ENCODE measurements at regions not wholly inside any gene's neighbourhood (a gene's known extent, or its start where the extent isn't known, plus 50 kb on each side); places are given as distances from the start of the nearest gene placed in this dataset.

DNA sequence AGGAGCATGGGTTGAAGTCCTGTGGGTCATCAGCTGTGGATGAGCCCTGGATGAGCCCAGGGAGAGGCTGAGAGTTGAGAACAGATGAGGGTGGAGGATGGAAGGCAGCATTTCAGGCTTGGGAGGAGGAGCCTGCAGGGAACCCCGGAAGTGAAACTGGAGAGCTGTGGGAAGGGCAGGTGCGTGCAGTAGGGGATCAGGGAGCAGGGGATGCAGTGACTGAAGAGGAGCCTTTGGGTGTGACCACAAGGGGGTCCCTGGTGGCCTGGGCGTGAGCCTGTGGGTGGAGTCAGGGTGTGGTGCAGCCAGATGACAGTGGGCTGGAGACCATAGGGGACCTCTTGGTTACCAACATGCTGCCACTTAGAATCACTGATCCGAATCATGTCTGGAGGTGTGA lies 115.5 kb downstream of the PAPOLA start:
- no peak for DNase-seq

DNA sequence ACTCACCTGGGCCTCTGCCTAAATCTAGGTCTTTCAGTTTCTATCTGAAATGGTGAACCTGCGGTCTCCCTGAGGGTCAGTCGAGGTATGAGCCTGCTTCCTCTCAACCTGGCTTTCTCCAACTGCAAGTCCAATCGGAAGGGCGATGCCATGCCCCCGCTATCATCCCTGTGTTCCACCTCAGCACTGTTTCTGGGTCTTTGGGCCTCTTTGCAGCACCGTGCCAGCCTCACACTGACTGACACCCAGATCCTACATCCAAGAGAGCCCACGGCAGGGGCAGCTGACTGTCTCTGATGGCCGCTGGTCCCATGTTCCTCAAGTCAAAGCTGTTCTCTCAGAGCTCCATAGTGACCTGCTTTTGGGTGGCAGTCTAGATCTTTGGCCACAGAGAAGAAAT lies 120.7 kb downstream of the PAPOLA start:
- no peak for DNase-seq

- DNase-seq, result no peak
Observed at GRCh38 chr14:96623676-96624484, 121.7 kb downstream of the PAPOLA start.

DNA sequence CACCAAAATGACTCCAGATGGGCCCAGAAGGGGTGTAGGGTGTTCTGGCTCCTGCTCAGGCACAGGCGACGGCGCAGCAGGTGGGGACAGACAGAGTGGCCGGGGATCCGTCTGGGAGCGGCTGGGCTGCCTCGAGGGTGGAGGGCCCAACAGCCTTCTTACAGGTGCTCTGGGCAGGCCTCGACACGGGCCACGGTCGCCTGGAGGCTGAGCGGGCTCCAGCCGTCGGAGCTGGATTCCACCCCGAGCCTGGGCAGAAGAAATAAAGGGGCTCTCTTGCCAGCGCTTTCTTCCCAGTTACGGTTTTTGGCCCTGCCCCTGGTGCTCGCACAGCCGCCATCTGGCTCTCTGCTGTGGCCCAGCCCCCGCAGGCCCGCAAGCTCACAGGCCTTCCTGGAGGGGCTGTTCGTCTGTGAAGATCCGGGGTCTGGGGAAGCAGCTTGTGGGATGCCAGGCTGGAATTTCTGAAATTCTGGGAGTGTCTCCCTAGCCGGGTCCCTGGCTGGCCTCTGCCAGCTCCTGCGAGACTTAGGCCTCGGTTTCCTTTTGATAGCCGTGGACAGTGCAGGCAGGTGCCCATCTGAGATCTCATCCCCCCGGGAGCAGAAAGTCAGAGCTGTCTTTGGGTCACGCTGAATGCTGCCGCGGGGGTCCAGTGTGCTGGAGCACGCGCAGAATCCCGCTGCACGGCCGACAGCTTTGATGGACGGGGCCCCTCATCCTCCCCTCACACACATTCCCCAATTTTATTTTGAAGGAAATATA lies 122.7 kb downstream of the PAPOLA start:
- no peak for DNase-seq

GRCh38 chr14:96625426-96625985 lies 123.3 kb downstream of the PAPOLA start:
- DNase-seq, result no peak

GRCh38 chr14:96626121-96626768 lies 124.1 kb downstream of the PAPOLA start:
- no peak for DNase-seq

- DNase-seq, result no peak
Observed at GRCh38 chr14:96626916-96627315, 124.7 kb downstream of the PAPOLA start.

DNA sequence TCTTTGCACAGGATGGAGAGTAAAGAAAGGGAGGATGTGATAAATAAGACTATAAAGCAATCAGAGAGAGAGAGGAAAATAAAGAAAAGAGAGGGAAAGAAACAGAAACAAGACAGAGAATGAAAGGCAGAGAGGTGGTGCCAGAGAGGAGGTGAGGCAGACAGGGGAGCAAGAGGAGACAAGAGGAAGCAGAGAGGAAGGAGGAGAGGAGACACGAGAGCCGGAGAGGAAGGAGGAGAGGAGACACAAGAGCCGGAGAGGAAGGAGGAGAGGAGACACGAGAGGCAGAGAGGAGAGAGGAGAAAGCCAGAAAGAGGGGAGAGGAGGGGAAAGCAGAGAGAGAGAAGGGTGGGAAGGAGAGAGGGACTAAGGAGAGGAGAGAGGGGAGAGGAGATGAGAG lies 125.2 kb downstream of the PAPOLA start:
- DNase-seq, result no peak

DNA sequence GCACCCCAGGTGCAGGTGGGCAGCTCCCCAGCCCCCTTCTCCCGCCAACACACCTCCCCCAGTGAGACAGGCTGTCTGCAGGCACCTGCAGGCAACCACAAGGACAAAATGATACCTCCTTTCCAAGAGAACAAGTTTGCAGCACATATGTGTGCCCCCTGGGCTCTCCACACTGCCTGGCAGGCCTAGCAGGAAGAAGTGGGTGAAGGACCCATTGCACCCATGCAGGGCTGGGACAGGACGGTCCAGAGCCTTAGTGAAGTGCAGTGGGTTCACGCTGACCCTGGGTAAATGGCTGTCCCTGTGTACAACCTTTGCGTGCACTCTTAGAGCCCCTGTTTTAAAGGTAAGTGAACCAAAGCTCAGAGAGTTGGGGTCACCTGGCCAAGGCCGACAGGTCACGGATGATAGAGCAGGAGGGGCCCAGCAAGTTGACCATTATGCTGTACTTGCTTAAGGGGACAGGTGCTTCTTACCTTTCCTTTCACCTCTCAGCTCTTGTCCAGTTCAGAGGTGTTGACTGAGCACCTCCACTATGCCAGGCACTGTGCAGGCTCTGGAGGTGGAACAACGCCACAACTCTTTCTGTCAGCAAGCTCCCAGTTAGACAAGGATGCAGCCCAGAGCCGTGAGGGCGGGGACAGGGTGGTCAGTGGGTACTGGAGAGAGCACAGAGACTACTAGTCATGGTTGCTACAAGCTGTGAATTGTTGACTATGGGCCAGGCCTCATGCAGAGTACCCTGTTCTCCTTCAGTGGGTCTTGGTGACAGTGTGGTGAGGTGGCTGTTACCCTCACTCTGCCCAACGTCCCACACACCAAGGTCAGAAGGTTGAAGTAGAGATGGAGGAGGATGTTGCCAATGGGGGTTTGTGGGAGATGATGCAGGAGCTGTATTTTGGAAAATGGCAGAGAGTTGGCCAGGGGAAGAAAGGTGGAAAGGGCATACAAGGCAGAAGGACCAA lies 125.9 kb downstream of the PAPOLA start:
- no peak for DNase-seq

DNA sequence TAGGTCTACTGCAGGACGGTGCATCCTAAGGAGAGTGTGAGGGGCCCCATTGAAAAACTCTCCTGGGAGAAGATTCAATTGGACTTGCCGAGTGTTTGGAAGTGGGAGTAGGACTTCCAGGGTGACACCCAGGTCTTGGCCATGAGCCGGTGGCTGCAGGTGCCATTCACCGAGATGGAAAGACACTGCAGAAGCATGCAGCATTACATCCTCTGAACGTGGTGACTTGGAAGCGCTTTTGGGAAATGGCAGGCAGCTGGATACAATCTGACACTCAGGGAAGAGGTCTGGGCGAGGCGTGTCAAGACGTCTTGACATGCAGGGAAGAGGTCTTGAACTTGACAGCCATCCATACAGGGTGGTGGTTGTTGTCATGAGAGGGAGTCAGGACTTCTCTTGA lies 126.9 kb downstream of the PAPOLA start:
- no peak for DNase-seq

GRCh38 chr14:96629558-96630222 lies 127.5 kb downstream of the PAPOLA start:
- DNase-seq, result no peak

GRCh38 chr14:96630281-96630680 lies 128.1 kb downstream of the PAPOLA start:
- no peak for DNase-seq

DNA sequence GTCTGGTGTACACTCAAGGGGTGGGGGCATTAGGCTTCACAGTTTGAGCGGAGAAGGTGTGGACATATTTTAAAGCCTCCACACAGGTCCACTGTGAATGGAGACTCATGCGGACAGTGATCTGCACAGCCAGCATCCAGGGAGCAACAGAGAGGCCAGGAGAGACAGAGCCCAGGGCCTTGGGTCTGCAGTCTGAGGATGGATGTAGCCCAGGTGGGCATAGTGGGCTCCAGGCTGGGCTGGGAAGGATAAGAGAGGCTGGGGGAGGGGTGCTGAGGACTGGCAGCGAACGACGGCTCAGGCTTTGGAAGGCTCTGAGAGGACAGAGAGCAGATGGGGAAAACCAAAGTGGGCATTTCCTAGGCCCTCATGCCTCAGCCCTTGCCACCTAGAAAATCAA lies 128.8 kb downstream of the PAPOLA start:
- no peak for DNase-seq

- DNase-seq, result no peak
Observed at GRCh38 chr14:96631621-96632362, 129.6 kb downstream of the PAPOLA start.

- DNase-seq, result no peak
Observed at GRCh38 chr14:96632363-96632758, 130.2 kb downstream of the PAPOLA start.

GRCh38 chr14:96633096-96633495 lies 130.9 kb downstream of the PAPOLA start:
- DNase-seq, result no peak

- DNase-seq, result no peak
Observed at GRCh38 chr14:96634481-96634880, 132.3 kb downstream of the PAPOLA start.

DNA sequence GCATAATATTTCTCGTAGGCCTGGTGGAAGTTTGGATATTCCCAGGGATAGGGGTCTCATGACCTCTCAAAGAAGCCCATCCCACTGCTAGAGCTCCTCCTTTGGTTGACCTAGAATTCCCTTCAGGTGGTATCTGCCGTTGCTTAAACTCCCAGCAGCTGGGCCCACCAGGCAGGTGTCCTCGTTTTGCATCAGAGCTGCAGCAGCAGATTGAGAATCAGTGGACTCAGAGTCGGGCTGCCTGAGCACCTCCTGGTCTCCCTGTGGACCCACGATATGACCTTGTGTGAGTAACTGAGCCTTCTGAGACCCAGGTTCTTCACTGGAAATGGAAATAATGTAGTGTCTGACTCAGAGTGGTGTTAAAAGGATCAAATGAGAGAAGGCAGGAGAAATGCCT lies 132.7 kb downstream of the PAPOLA start:
- DNase-seq, result no peak

GRCh38 chr14:96635850-96636249 lies 133.7 kb downstream of the PAPOLA start:
- no peak for DNase-seq

DNA sequence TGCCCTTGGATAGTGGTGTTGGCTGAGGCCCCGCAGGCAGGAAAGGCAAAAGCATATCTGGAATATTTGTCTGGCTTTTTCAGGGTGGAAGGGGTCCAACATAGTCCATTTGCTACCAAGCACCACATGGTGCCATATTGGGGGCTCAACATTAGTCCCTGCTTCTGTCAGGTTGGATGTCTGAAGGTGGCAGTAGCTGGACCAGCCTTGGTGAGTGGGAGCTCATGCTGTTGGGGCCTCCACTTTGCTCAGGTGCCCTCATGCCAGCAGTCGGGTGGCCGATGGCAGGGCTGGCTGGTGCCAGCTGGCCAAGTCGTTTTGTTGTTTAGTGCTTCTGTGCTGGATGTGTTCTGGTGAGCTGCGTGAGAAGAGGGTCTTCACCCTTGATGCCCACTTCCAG lies 135.3 kb downstream of the PAPOLA start:
- no peak for DNase-seq

All from activated naive CD4-positive, alpha-beta T cell treated with Interleukin-2 at 50 U/mL for 16 hours (primary cell).